Stimulated activated CD4-positive, alpha-beta T cell treated with anti-CD3 and anti-CD28 coated beads, Interleukin-15, amount 100 ng/mL, for 24 hours (primary cell): ENCODE measurements at regions not wholly inside any gene's neighbourhood (a gene's known extent, or its start where the extent isn't known, plus 50 kb on each side); places are given as distances from the start of the nearest gene placed in this dataset.

ENCODE experiments used
- DNase-seq: peaks from one replicate; pipeline ENCODE4 v3.0.0-alpha.2; 2020

DNA sequence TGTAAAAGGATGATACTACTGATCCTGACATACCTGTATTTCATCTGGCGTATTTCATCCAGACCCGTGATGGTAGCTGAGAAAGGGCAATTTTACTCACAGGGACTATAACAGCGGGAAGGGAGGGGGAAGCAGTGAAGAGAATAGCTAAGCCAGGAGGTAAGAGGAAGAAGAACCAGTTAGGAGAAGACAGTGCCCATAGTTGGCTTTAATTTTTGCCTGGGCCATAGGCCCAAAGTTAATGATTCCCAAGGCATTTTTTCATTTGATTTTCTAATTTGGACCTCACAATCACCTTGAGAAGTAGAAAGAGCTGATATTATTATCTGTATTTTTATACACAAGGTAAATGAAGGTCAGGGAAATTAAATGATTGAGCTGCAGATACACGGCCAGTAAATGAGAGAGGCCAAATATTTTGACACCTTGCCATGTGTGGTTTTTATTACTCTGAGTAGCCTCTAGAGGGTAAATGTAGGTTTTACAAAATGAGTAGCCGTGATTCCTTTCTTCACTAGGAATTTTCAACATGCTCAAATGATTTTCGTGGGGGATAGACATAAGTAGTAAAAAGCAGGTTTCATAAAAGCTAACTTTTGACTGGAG is 382.2 kb downstream of the FUT8 start:
- no peak for DNase-seq

DNA sequence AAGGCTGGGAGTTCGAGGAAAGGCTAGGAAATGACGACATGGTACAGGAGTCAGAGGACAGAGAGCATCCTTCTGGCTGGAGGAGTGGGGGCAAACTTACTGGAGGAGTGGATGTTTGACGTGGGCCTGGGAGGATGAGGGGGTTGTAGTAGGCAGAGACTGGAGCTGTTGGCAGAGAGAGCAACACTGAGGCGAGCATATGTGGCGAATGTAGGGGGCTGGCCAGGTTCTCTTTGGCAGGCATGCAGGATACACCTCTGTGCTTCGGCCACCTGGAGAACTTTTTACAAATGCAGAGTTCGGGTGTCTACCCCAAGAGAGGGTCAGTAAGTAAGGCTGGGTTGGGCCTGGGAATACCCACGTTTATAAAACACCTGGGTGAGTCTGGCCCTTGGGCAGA is 385.7 kb downstream of the FUT8 start:
- no peak for DNase-seq

DNA sequence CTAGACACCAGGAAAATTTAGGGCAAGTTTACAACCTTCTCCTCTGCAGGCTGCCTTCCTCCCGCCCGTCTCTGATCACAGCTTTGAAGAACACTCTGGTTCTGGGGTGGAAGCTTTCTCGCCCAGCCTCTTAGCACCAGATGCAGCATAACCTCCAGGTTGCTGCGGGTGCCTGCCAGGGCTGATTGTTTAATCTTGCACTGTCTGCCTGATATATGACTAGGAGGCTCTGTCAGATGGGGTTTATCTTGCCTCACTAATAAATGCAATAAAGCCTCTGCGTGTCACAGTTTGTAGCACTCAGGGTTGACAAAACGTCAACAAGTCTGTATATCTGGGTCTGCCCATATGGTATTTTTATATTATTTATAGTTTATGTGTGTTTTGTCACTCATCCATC is 388.2 kb downstream of the FUT8 start:
- no peak for DNase-seq

DNA sequence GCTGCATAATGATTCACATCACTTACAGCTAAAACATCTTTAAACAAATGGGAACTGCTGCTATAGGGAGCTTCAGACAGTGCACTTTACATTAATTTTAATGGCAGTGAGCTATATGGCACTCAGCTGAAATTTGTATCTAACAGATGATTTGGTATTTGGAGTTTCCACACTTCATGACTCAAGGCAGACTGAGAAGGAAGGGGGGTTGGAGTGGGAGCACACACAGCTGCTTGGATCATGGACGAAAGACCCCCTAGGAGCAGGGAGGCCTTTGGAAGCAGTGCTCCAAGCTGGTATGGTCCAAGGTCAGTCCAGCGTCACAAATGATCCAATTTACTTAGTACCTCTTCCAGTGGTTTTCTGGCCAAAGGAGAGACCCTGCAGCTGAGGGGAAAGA is 389.7 kb downstream of the FUT8 start:
- DNase-seq: no peak

DNA sequence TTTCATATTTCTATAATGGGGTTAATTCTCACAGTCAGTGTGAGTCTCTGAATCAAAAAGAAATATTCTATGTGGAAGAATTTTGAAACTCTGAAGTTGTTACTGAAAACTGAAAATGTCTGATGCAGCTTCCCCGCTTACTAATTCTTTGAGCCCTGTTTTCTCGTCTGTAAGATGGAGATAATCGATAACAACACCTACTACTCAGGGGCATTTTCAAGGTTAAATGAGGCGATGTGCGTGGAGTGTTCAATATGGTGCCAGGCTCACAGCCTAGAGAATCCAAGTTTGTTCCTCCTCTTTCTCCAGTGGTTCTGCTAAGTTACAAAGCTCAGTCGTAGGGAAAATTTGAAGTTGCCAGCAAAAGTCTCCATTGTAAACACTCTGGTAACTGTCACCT is 391.4 kb downstream of the FUT8 start:
- DNase-seq: no peak

DNA sequence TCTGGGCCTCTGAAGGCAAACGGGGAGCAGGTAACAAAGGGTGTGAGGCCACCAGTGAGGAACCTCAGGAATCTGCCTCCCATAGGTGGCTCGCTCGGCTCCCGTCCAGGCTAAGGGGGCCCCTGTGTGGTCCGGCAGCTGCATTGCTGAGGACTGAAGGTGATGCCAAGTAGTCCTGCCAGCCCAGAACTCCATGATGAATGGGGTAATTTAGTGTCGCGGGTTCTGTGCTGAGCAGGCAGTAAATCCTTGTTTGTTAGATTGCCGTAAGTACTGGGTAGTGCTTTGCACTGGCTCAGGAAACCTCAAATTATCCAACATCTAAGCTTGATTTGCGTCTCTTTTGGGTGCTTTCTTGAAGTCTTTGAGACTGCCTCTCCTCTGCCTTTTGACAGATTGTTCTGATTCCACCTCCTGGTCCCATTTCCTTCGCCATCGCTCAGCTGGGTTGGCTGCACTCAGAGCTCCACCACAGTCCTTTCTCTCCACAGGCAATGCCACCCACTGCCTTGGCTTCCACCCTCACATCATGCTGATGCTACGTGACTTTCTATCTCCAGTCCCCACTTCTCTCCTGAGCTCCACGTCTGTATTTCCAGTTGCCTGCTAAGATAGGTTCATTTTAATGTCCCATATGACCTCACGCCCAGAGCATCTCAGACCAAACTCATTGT is 392.0 kb downstream of the FUT8 start:
- no peak for DNase-seq

DNA sequence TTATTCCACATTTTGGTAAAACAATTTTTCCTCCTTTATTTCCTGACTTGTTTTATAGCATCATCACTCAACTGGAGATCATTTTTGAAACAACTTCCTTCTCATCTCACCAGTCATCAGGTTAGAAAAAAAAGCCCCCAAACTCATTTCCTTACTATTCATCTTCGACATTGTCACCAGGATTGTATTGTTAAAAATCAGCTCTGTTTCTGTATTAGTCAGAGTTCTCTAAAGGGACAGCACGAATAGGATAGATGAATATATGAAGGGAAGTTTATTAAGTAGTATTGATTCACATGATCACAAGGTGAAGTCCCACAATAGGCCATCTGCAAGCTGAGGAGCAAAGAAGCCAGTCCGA is 392.6 kb downstream of the FUT8 start:
- no peak for DNase-seq

DNA sequence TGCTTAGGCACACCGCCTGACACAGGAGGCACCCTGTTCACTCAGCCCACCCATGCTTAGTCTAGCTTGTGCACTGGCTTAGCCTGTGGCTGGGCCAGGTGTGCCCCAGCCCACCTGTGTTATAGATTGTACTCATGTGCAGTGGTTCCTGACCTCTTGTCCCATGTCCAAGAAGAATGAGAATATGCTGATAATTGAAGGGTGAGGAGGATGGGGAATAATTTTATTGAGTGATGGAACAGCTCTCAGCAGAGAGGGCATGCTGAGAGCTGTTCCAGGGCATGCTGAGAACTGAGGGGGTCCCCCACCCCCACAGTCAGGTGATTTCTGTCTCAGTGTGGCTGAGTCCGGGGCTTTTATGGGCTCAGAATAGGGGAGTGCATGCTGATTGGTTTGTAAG is 395.9 kb downstream of the FUT8 start:
- no peak for DNase-seq

DNA sequence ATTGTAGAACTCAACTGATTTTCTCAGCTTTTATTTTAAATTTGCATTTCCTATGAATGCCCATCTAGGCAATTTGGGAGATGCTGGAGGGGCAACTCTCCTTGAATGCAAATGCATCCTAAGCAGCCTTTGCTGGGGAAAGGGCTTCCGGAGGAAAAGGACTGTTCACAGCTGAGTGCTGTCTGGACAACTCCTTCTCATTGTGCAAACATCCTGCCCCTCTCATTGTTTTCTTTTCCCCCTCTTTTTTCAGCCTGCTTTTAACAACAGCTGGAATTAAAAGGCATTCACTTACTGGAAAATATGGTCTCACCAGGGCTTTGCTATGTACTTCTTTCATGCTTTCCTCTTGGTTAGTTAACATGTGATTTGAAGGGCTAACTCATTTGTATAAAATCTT is 397.8 kb downstream of the FUT8 start:
- DNase-seq: no peak

DNA sequence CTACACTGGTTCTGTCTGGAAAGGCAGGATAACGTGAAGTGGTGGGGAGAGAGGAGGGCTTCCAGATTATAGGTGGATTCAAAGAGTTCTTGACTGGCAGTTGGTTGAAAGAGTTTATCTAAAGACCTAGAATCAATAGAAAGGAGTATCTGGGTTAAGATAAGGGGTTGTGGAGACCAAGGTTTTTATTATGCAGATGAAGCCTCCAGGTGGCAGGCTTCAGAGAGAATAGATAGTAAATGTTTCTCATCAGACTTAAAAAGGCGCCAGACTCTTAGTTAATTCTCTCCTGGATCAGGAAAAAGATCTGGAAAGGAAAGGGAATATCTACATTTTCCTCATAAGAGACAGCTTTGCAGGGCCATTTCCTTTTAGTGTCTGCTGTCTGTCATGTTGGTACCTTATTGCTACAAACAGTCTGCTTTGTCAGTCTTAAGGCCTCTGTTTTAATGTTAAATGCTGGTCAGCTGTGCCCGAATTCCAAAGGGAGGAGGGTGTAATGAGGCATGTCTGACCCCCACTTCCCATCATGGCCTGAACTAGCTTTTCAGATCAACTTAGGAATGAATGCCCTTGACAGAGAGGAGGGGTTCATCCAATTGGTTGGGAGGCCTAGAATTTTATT is 401.3 kb downstream of the FUT8 start:
- DNase-seq: no peak

DNA sequence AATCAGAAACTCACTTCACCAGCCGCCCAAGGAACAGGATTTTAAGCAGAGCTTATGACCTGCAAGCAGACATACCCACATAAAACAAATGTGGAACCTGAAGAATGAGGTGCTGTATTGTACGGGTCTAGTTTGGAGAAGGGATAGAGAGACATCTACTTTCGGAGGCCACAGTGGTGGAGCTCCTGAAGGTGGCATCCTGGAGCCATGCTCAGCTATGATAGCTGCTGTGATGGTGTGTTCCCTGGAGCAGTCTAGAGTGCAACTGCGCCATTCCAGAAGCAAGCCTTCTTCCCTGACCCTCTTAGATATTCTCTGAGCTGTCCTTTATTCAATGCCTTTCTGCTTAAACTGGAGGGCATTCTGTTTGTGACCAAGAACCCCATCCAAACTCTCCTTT is 402.6 kb downstream of the FUT8 start:
- no peak for DNase-seq

DNA sequence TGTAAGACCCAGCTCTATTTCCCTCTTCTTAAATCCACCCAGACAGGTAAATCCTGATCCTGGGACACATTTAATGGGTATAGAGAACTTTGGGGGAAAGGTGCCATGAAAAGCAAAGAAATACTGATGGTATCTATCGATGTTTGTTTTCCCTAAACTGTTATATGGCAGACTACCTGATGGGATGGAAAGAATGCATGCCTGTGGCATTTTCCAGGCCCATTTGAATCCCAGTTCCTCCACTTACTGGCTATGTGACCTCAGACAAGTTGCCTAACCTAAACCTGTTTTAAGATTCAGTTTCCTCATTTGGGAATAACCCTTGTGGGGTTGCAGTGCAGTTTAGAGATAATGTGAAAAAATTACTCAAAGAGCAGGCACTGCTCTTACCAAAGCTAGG is 404.5 kb downstream of the FUT8 start:
- DNase-seq: no peak

DNA sequence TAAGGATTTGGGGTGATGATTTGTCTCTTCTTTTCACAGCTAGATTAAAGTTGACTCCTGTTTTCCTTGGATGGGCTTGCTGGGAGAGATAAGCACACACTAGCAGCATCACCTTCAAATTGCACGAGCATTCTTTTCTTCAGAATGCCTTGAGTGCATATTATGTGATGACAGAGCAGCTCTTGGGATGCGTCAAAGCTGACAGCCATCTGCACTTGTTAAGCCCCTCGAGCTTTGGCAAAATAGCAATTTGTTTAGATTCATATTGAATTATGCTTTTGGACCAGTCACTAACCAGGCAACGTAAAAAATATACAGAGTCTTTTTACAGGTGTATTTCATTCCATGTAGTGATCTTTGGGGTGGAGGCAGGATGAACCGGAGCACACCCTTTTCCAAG is 407.0 kb downstream of the FUT8 start:
- no peak for DNase-seq

DNA sequence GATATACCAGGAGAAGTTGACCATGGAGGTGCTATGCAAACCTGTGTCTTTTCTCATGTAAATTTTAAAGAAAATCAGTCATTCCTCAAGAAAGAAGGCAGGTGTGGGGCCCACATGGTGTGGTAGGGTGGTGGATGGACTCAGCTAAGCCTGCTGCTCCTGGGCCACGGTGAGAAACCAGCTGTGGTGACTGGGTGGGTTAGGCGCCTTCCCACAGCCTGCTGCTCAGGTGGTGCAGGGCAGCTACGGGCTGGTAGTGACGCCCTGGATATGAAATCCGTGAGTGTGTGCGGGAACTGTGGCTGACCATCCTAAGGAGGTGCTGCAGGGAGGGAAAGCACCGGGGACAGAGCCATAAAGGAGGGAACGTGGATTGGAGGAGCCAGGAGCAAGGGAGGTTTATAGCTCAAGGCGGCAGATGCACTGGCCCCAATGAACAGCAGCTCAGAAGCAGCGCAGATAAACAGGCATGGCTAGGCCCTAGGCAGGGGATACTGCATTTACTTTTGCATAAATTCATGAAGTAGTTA is 408.8 kb downstream of the FUT8 start:
- no peak for DNase-seq

DNA sequence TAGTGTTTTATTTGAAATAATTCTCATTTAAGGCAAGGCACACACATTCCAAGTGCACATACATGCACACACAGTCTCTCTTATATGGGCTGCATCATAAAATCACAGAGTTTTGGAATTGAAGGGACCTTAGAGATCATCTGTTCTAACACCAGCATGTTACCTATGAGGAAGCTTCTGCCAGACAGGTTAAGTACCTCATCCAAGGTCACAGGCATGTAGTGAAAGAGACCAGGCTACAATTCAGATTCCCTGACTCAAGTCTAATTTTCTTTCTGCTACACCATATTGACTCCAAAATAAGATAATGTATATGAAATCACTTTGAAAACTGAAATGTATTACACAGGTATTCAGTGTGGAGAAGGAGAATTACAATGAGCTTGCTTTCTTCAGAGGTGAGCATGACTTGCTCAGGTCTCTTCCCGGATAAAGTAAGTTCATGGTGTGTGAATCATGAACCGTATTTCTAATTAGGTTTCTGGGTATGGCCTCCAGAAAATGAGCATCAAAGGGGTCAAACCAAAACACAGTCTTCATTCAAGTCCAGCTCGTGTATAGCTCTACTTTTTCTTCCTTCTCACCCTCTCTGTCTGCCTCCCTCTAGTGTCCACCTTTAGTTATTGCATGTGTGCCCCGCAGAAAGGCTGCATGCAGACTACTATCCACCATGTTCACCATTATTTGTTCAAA is 411.9 kb downstream of the FUT8 start:
- peak; percentile 65 for DNase-seq

DNA sequence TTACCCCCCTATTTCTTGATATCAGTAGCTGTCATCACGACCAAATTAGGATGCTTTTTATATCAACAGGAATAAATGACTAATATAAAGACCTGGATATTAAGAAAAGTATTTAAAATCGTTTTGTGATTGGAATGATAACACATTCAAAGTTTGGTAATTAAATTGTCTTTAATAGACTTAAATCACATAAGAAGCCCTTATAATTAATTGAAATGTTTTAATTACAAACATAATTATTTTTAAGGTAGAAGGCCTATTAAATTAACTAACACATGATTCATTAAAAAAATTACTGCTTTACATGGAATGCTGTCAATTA is 412.4 kb downstream of the FUT8 start:
- DNase-seq: no peak

DNA sequence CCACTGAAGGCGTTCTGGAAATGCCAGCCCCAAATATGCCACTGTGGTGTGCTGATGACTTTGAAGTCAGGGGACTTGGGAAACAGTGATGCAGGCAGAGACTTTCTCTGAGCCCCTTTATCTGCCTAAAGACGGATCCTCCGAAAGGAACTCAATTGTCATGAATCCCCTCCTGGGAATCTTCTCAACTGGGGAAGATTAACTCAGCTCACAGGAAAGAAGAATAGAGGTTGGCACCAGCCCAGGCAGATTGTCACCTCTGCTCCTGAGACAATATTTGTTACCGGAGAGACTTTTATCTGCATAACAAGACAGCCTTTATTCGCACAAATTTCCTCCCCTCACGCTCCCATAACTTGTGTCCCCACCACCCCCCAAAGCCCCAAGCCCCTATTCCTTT is 414.4 kb downstream of the FUT8 start:
- DNase-seq: no peak

DNA sequence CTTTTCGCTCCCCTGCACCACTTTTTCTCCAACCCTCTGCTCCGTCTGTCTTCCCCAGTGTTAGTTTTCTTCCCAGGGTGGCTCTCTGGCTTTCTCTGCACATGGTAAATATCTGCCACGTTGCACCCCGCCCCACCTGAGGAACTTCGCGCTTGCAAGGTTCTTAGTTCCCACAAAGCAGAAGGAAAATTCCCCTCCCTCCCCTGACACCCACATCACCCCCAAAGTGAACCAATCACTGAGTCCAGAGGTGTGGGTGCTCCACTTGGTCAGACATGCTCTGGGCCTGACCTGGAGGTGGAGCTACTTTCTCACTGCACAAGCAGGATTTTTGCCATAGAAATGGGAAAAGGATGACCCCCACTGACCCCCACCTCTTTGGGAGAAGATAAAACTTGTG is 415.0 kb downstream of the FUT8 start:
- no peak for DNase-seq

DNA sequence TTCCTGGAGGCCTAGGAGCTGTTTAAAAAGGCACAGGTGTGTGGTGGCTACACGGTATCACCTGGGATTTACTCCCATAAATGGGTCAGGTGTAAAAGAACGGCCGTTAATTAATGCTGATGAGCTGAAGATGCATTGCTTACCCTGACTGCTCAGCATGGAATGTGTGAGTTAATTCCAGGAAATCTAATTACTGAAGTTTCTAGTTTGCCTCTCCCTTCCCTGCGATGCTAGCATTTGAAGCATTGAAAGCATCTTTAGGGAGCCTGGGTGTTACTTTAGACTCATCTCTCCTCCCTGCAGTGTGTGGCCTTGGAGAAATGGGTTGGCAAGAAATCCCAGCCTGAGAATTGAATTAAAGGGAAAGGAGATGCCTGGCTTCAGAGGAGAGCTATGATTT is 415.9 kb downstream of the FUT8 start:
- no peak for DNase-seq

DNA sequence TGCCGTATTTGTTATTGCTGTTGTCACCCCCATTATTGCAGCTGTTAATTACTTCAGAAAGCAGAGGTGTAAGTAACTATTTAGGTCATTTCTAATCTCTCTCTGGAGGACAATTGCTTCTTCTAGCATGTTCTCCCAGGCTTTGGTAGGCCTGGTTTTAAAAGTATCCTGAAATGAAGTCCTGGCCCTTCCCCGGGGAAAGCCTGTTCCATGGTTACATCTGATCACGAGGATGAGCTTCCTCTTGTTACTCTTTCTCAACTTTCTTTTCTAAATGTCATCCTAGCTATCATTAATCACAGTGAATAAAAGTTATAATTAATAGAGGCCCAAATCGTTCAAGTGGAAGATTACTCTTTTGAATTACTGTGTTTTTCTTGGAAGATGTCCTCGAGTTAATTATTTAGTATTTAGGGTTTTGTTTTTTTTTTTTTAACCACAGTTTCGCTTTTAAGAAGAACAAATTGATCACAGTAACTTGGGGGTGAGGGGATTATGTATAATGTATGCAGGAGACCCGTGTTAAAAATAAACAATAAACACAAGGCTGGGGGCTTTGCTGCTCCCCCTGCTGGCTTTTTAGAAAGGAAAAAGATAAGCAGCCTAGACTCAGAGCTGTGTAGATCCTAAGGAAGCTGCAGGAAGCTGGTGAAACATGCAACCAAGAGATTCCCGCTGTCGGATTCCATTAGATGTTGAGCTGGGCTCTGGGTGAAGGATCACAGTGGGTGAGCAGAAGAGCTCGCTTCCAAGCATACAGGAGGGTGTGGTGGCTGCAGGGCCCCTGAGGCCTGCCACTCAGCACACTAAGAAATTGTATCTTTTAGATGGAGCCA is 420.1 kb downstream of the FUT8 start:
- DNase-seq: no peak

DNA sequence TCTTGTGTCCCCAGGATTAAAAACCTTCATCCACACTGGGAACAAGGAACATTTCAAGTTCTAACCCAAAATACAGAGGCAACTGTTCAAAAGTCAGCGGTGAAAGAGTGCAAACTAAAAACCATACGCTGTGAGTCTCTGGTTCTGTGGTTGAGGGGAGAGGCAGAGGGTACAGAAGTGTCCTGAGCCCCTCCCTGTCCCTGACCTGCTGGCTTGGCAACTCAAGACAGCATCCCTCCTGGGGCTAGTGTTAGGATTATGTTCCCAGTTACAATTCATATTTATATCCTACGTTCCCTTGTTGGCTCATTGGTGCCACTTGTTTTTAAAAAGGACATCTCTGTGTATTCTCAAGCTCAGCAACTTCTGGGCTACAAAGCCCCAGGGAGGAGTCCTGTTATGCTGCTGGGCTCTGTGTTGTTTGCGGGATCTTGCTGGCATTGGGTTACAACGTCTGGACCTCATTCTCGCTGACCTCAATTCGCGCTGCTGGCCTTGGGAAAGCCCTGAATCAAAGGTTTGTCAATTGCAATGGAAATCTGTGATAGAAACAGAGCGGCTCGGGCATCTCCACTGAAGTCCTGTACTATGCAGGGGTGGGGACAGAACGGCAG is 420.8 kb downstream of the FUT8 start:
- no peak for DNase-seq

DNA sequence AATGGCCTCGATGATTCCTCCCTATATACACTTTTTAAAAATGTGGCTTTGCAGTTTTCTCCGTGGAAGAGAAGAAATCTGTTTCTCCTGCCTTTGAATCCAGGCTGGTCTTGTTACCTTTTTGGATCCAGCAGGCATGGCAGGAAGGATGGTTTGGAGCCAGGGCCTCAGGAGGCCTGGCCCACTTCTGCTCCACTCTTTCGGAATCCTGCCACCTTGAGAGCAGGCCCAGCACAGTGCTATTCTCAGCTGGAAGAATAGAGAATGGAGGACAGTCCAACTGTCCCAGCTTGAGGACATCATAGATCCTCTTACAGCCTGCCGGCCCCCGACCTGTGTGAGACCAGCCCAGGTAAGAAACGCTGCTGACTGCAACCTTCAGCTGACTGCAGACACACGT is 421.5 kb downstream of the FUT8 start:
- no peak for DNase-seq

DNA sequence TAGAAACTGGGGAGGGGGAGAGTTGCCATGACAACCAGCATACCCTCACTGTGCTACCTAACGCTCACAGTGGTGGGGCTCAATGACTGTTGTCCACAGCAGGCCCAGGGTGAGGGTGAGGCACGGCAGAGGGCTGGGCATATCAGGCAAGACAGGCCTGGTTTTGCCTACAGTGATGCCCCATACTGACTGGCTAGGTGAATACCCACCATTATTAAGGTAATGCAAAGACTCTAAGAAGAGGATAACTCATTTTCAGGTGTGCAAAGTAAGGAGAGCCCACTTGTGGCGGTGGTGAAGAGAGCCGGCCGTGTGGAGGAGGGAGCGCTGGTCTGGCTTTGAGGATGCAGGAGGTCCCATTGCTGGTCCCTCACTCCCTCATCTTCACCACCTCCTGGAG is 422.3 kb downstream of the FUT8 start:
- DNase-seq: no peak
